Gastroesophageal sphincter (tissue), 4 donors: ENCODE measurements at regions not wholly inside any gene's neighbourhood (a gene's known extent, or its start where the extent isn't known, plus 50 kb on each side); places are given as distances from the start of the nearest gene placed in this dataset.
"Not testable (repeated sequence)": the region's sequence is repeated elsewhere in the genome, so short reads cannot be mapped to it uniquely, and the experiment has no call there.

Source experiments
- ATAC-seq: fragments of 150-250 bp; one replicate; pipeline ENCODE4 v1.9.1; 2016; ENCODE audit warnings: mild to moderate bottlenecking, moderate library complexity
- H3K27ac ChIP-seq, 4 donors: fragments of 200-600 bp; sonication (generic) in 3 of 4; 1 replicate in 3 of 4; 2 replicates in 1 of 4; pipeline ENCODE4 v1.5.1; 2016 to 2019
- H3K27me3 ChIP-seq: fragments of 200-600 bp; sonication (generic); one replicate; pipeline ENCODE4 v1.5.1; 2019
- H3K36me3 ChIP-seq, 2 donors: fragments of 200-600 bp; sonication (generic); one replicate each; pipeline ENCODE4 v1.5.1; 2019; ENCODE audit warnings: control low read depth in 1 of 2
- H3K4me1 ChIP-seq, 3 donors: fragments of 200-600 bp; sonication (generic); 1 replicate in 2 of 3; 2 replicates in 1 of 3; pipeline ENCODE4 v1.5.1; 2016 to 2019; ENCODE audit warnings: control low read depth in 2 of 3
- H3K4me3 ChIP-seq, 2 donors: fragments of 200-600 bp; sonication (generic); one replicate each; pipeline ENCODE4 v1.5.1; 2019; ENCODE audit warnings: mild to moderate bottlenecking in 1 of 2, moderate library complexity in 1 of 2
- H3K9me3 ChIP-seq, 3 donors: fragments of 200-600 bp; sonication (generic); one replicate each; pipeline ENCODE4 v1.5.1; 2017 to 2019; ENCODE audit warnings: control low read depth in 2 of 3
- EP300 ChIP-seq: sonication (generic); formaldehyde crosslinking; IDR thresholded peaks from one replicate; pipeline ENCODE4 v1.6.1; 2017; ENCODE audit warnings: antibody characterized with exemption, mild to moderate bottlenecking
- POLR2A ChIP-seq, 2 donors: fragments of 450-650 bp; IDR thresholded peaks; one replicate each; pipeline ENCODE4 v1.6.1; 2017; ENCODE audit warnings: antibody characterized with exemption in 2 of 2, mild to moderate bottlenecking in 2 of 2, moderate library complexity in 1 of 2
- POLR2AphosphoS5 ChIP-seq: sonication (generic); formaldehyde crosslinking; IDR thresholded peaks from one replicate; pipeline ENCODE4 v1.6.1; 2017; ENCODE audit warnings: antibody characterized with exemption
- WGBS, 2 donors: methylation state at CpG; one replicate each; pipeline ENCODE4 v1.1.5; 2018; ENCODE audit warnings: low coverage in 1 of 2; 5-methylcytosine and 5-hydroxymethylcytosine counted together
- TF ChIP-seq, protein P1 (sequence below), 4 experiments: fragments of 200-600 bp in 2 of 4; fragments of 450-650 bp in 2 of 4; sonication (generic) in 1 of 4; IDR thresholded peaks; one replicate each; pipeline ENCODE4 v1.5.1; 2017 to 2019; ENCODE audit warnings: antibody characterized with exemption in 4 of 4, mild to moderate bottlenecking in 2 of 4, moderate library complexity in 2 of 4

DNA sequence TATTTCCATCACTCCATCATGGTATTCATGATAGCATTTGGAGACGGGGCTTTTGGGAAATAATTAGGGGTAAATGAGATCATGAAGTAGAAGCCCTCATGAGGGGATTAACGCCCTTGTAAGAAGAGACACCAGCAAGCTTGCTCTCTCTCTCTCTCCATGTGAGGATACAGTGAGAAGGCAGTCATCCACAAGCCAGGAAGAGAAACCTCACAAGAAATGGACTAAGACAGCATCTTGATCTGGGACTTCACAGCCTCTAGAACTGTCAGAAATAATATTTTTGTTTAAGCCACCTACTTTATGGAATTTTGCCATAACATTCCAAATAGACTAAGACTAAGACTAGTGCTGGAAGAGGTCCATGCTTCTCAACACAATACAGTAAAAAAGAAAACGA is 464.6 kb upstream of the GCFC2 start:
- H3K27me3 ChIP-seq: no peaks in the 10 kb centered on the region
- 57 to 88% methylated on average over 3 of the region's 3 CpGs for WGBS, 2 donors
- no peaks in the 10 kb centered on the region for H3K4me1 ChIP-seq
- H3K9me3 ChIP-seq: peaks cover 0 to 38% (median 0%) of the 10 kb centered on the region in 3 donors
- TF ChIP-seq POLR2A (IDR thresholded peaks at IDR 0.05) (no peak), POLR2AphosphoS5 (no peak), EP300 (no peak)
- TF ChIP-seq, protein P1, sequence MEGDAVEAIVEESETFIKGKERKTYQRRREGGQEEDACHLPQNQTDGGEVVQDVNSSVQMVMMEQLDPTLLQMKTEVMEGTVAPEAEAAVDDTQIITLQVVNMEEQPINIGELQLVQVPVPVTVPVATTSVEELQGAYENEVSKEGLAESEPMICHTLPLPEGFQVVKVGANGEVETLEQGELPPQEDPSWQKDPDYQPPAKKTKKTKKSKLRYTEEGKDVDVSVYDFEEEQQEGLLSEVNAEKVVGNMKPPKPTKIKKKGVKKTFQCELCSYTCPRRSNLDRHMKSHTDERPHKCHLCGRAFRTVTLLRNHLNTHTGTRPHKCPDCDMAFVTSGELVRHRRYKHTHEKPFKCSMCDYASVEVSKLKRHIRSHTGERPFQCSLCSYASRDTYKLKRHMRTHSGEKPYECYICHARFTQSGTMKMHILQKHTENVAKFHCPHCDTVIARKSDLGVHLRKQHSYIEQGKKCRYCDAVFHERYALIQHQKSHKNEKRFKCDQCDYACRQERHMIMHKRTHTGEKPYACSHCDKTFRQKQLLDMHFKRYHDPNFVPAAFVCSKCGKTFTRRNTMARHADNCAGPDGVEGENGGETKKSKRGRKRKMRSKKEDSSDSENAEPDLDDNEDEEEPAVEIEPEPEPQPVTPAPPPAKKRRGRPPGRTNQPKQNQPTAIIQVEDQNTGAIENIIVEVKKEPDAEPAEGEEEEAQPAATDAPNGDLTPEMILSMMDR (IDR thresholded peaks at IDR 0.05): no peak
- H3K36me3 ChIP-seq: no peaks in the 10 kb centered on the region
- no peak for ATAC-seq
- no peak overlapping the region for H3K27ac ChIP-seq
- no peak overlapping the region for H3K4me3 ChIP-seq

GRCh38 chr2:76174505-76174904 is 463.8 kb upstream of the GCFC2 start:
- H3K4me1 ChIP-seq: no peaks in the 10 kb centered on the region
- ATAC-seq: no peak
- no peak for TF ChIP-seq POLR2A (IDR thresholded peaks at IDR 0.05)
- TF ChIP-seq, protein P1 (IDR thresholded peaks at IDR 0.05): no peak
- no peak for TF ChIP-seq EP300
- no peak for TF ChIP-seq POLR2AphosphoS5
- no peak overlapping the region for H3K4me3 ChIP-seq
- H3K9me3 ChIP-seq: peaks cover 0 to 30% (median 0%) of the 10 kb centered on the region in 3 donors
- no peaks in the 10 kb centered on the region for H3K36me3 ChIP-seq
- 56 to 60% methylated on average over 1 to 2 of the region's 2 CpGs for WGBS, 2 donors
- no peak overlapping the region for H3K27ac ChIP-seq
- no peaks in the 10 kb centered on the region for H3K27me3 ChIP-seq

DNA sequence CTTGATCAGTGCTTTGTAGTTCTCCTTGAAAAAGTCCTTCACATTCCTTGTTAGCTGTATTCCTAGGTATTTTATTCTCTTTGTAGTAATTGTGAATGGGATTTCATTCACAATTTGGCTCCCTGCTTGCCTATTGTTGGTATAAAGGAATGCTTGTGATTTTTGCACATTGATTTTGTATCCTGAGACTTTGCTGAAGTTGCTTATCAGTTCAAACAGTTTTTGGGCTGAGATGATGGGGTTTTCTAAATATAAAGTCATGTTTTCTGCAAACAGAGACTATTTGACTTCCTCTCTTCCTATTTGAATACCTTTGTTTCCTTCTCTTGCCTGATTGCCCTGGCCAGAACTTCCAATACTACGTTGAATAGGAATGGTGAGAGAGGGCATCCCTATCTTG is 462.5 kb upstream of the GCFC2 start:
- ATAC-seq, H3K27ac ChIP-seq, H3K4me1 ChIP-seq, H3K27me3 ChIP-seq, H3K36me3 ChIP-seq, H3K4me3 ChIP-seq: not testable (repeated sequence)
- WGBS, 2 donors: 0% methylated on average over 1 of the region's 1 CpG
- H3K9me3 ChIP-seq: peaks cover 0 to 24% (median 0%) of the 10 kb centered on the region in 3 donors

DNA sequence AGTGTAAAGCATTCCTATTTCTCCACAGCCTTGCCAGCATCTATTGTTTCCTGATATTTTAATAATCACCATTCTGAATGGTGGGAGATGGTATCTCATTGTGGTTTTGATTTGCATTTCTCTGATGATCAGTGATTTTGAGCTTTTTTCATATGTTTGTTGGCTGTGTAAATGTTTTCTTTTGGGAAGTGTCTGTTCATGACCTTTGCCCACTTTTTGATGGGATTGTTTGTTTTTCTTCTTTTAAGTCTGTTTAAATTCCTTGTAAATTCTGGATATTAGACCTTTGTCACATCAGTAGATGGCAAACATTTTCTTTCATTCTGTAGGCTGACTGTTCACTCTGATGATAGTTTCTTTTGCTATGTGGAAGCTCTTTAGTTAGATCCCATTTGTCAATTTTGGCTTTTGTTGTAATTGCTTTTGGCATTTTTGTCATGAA is 461.5 kb upstream of the GCFC2 start:
- peaks cover 0 to 23% (median 0%) of the 10 kb centered on the region in 3 donors for H3K9me3 ChIP-seq
- H3K4me3 ChIP-seq, H3K4me1 ChIP-seq, H3K27me3 ChIP-seq, H3K36me3 ChIP-seq, ATAC-seq, H3K27ac ChIP-seq: not testable (repeated sequence)

- no peaks in the 10 kb centered on the region for H3K27me3 ChIP-seq
- 52 to 69% methylated on average over 2 of the region's 2 CpGs for WGBS, 2 donors
- TF ChIP-seq, protein P1 (IDR thresholded peaks at IDR 0.05): no peak
- TF ChIP-seq POLR2AphosphoS5 (no peak), EP300 (no peak), POLR2A (IDR thresholded peaks at IDR 0.05) (no peak)
- H3K4me3 ChIP-seq: no peak overlapping the region
- H3K4me1 ChIP-seq: no peaks in the 10 kb centered on the region
- H3K36me3 ChIP-seq: no peaks in the 10 kb centered on the region
- H3K27ac ChIP-seq: no peak overlapping the region
- peaks cover 0 to 17% (median 0%) of the 10 kb centered on the region in 3 donors for H3K9me3 ChIP-seq
- ATAC-seq: no peak
Observed at GRCh38 chr2:76170856-76171255, 460.1 kb upstream of the GCFC2 start.

- ATAC-seq: no peak
Observed at GRCh38 chr2:76170009-76170384, 459.3 kb upstream of the GCFC2 start.

More at GRCh38 chr2:76170009-76170384, 459.3 kb upstream of the GCFC2 start:
- no peak for TF ChIP-seq POLR2A (IDR thresholded peaks at IDR 0.05)
- TF ChIP-seq, protein P1 (IDR thresholded peaks at IDR 0.05): no peak
- Histone ChIP-seq H3K27ac (no peak overlapping the region), H3K4me3 (no peak overlapping the region), H3K36me3 (no peaks in the 10 kb centered on the region), H3K9me3 (peaks cover 0 to 9% (median 0%) of the 10 kb centered on the region in 3 donors), H3K4me1 (no peaks in the 10 kb centered on the region), H3K27me3 (no peaks in the 10 kb centered on the region)
- 43 to 55% methylated on average over 1 of the region's 1 CpG for WGBS, 2 donors
